Adrenal gland (tissue), 9 donors: ENCODE measurements at regions not wholly inside any gene's neighbourhood (a gene's known extent, or its start where the extent isn't known, plus 50 kb on each side); places are given as distances from the start of the nearest gene placed in this dataset.
"Not testable (repeated sequence)": the region's sequence is repeated elsewhere in the genome, so short reads cannot be mapped to it uniquely, and the experiment has no call there.

ENCODE experiments used
- DNase-seq, 7 donors: peaks; one replicate each; pipeline ENCODE4 v3.0.0-alpha.2; 2019 to 2020
- H3K27ac ChIP-seq, 5 donors: fragments of 200-600 bp; sonication (generic) in 4 of 5; 1 replicate in 3 of 5; 2 replicates in 2 of 5; pipeline versions ENCODE4 v1.5.1 to v1.8.0; 2016 to 2020; ENCODE audit warnings: mild to moderate bottlenecking in 1 of 5
- H3K27me3 ChIP-seq: fragments of 200-600 bp; 2 replicates; pipeline ENCODE4 v1.8.0; 2021
- H3K36me3 ChIP-seq, 2 donors: fragments of 200-600 bp; replicated peaks in 1 of 2; 1 replicate in 1 of 2; 2 replicates in 1 of 2; pipeline versions ENCODE4 v1.5.1 to v1.8.0; 2018 to 2022
- H3K4me1 ChIP-seq, 2 donors: fragments of 200-600 bp; replicated peaks in 1 of 2; 1 replicate in 1 of 2; 2 replicates in 1 of 2; pipeline versions ENCODE4 v1.5.1 to v1.8.0; 2018 to 2021
- H3K4me3 ChIP-seq, 4 donors: fragments of 200-600 bp; sonication (generic) in 3 of 4; one replicate each; pipeline ENCODE4 v1.5.1; 2016 to 2018
- H3K9me3 ChIP-seq, 3 donors: fragments of 200-600 bp; sonication (generic) in 1 of 3; replicated peaks in 1 of 3; 1 replicate in 2 of 3; 2 replicates in 1 of 3; pipeline versions ENCODE4 v1.5.1 to v1.8.0; 2016 to 2021
- POLR2A ChIP-seq, 2 donors: fragments of 450-650 bp; IDR thresholded peaks; one replicate each; pipeline ENCODE4 v1.6.1; 2017; ENCODE audit warnings: antibody characterized with exemption in 2 of 2, mild to moderate bottlenecking in 2 of 2, moderate library complexity in 1 of 2
- WGBS, 4 donors: extraction: QIAGEN DNeasy Blood & Tissue Kit in 2 of 4; methylation state at CpG; one replicate each; pipeline versions ENCODE4 v1.1.5 to v1.1.7; 2013 to 2017; 5-methylcytosine and 5-hydroxymethylcytosine counted together
- intact Hi-C, 2 donors: fragments of 100-400 bp; cut with DNase I; formaldehyde crosslinking; loops; one replicate each; pipeline versions ENCODE4 v1.14.1 to v1.15.0; 2022 to 2023
- TF ChIP-seq, protein P1 (sequence below), 6 experiments: fragments of 450-650 bp in 4 of 6; fragments of 200-600 bp in 2 of 6; sonication (generic) in 1 of 6; IDR thresholded peaks; 1 replicate in 5 of 6; 2 replicates in 1 of 6; pipeline versions ENCODE4 v1.5.1 to v1.8.0; 2016 to 2021; ENCODE audit warnings: antibody characterized with exemption in 6 of 6, mild to moderate bottlenecking in 2 of 6, moderate library complexity in 1 of 6
- donor health status: healthy with polysubstance abuse.
- donor health status: Bipolar disorder and iron deficiency.
- donor health status: DM: yes; HTN: yes; CAD: no.
- donor health status: DM: no; HTN: no; CAD: no.
- donor health status: DM: no; HTN: no; CAD: no.

DNA sequence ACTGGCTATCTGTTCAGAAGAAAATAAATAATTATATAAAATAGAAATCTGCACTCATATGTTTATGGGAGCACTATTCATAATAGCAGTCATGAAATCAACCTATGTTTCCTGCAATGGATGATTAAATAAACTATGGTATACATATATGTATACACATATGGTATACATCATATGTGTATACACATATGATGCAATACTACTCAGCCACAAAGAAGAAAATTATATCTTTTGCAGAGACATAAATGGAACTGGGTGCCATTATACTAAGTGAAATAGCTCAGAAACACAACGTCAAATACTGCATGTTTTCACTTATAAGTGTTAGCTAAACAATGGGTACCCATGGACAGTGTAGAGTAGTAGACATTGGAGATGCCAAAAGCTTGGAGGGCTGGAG is 381.2 kb upstream of the LRFN5 start:
- Histone ChIP-seq H3K27ac (no peak overlapping the region), H3K4me3 (no peak overlapping the region), H3K9me3 (no peaks in the 10 kb centered on the region), H3K4me1 (no peaks in the 10 kb centered on the region), H3K27me3 (no peaks in the 10 kb centered on the region), H3K36me3 (no peaks in the 10 kb centered on the region)
- no peak for DNase-seq
- TF ChIP-seq, protein P1, sequence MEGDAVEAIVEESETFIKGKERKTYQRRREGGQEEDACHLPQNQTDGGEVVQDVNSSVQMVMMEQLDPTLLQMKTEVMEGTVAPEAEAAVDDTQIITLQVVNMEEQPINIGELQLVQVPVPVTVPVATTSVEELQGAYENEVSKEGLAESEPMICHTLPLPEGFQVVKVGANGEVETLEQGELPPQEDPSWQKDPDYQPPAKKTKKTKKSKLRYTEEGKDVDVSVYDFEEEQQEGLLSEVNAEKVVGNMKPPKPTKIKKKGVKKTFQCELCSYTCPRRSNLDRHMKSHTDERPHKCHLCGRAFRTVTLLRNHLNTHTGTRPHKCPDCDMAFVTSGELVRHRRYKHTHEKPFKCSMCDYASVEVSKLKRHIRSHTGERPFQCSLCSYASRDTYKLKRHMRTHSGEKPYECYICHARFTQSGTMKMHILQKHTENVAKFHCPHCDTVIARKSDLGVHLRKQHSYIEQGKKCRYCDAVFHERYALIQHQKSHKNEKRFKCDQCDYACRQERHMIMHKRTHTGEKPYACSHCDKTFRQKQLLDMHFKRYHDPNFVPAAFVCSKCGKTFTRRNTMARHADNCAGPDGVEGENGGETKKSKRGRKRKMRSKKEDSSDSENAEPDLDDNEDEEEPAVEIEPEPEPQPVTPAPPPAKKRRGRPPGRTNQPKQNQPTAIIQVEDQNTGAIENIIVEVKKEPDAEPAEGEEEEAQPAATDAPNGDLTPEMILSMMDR (IDR thresholded peaks at IDR 0.05) = no peak
- no peak for TF ChIP-seq POLR2A (IDR thresholded peaks at IDR 0.05)
- intact Hi-C loops = no loop called here
- WGBS, 4 donors = 78 to 88% (median 79%) methylated on average over 1 of the region's 1 CpG

- H3K4me3 ChIP-seq = no peak overlapping the region
- H3K27ac ChIP-seq = no peak overlapping the region
- no peak for DNase-seq
- no peaks in the 10 kb centered on the region for H3K9me3 ChIP-seq
- WGBS, 4 donors = 76 to 90% (median 85%) methylated on average over 1 of the region's 1 CpG
- H3K36me3 ChIP-seq = no peaks in the 10 kb centered on the region
- no peaks in the 10 kb centered on the region for H3K27me3 ChIP-seq
- intact Hi-C loops = no loop called here
- TF ChIP-seq, protein P1 (IDR thresholded peaks at IDR 0.05) = no peak
- no peak for TF ChIP-seq POLR2A (IDR thresholded peaks at IDR 0.05)
- no peaks in the 10 kb centered on the region for H3K4me1 ChIP-seq
Measured at GRCh38 chr14:41222581-41222980, 384.1 kb upstream of the LRFN5 start.

DNA sequence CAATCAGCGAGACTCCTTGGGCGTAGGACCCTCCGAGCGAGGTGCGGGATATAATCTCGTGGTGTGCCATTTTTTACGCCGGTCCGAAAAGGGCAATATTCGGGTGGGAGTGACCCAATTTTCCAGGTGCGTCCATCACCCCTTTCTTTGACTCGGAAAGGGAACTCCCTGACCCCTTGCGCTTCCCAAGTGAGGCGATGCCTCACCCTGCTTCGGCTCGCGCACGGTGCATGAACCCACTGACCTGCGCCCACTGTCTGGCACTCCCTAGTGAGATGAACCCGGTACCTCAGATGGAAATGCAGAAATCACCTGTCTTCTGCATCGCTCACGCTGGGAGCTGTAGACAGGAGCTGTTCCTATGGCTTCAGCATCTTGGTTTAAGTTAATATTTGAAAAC is 391.7 kb upstream of the LRFN5 start:
- H3K9me3 ChIP-seq, H3K4me1 ChIP-seq, DNase-seq, H3K27ac ChIP-seq, H3K36me3 ChIP-seq, H3K4me3 ChIP-seq, H3K27me3 ChIP-seq, intact Hi-C loops: not testable (repeated sequence)
- WGBS, 4 donors = 89 to 94% (median 91%) methylated on average over 22 of the region's 22 CpGs

DNA sequence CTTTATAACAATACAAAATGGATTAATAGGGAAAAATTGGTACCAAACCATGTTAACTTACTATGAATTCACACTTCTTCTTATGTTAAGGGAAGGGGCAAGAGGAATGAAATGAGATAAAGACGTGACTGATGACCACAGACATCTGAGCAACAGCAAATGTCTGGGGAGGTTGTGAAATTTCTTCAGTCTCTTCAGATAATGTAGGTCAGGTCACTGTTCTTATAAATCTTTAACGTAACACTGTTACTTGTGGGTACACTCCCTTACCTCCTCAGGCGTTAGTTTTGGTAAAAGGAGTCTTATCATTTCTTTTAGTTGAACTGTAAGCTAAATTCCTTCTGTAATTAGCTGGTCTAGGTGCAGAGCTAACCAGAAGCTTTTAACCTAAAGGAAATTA is 405.0 kb upstream of the LRFN5 start:
- H3K4me1 ChIP-seq = no peaks in the 10 kb centered on the region
- WGBS, 4 donors = 29 to 55% (median 38%) methylated on average over 3 of the region's 3 CpGs
- TF ChIP-seq POLR2A (IDR thresholded peaks at IDR 0.05) = no peak
- TF ChIP-seq, protein P1 (IDR thresholded peaks at IDR 0.05) = no peak
- no peak for DNase-seq
- no peaks in the 10 kb centered on the region for H3K9me3 ChIP-seq
- intact Hi-C loops = no loop called here
- H3K27me3 ChIP-seq = no peaks in the 10 kb centered on the region
- H3K27ac ChIP-seq = no peak overlapping the region
- no peak overlapping the region for H3K4me3 ChIP-seq
- H3K36me3 ChIP-seq = no peaks in the 10 kb centered on the region

GRCh38 chr14:41187868-41188267 is 418.8 kb upstream of the LRFN5 start:
- Histone ChIP-seq H3K27ac (no peak overlapping the region), H3K9me3 (no peaks in the 10 kb centered on the region), H3K4me1 (no peaks in the 10 kb centered on the region), H3K36me3 (no peaks in the 10 kb centered on the region), H3K4me3 (no peak overlapping the region), H3K27me3 (no peaks in the 10 kb centered on the region)
- WGBS, 4 donors = 48 to 62% (median 57%) methylated on average over 3 of the region's 3 CpGs
- DNase-seq = no peak
- TF ChIP-seq, protein P1 (IDR thresholded peaks at IDR 0.05) = no peak
- TF ChIP-seq POLR2A (IDR thresholded peaks at IDR 0.05) = no peak
- intact Hi-C loops = no loop called here
